SIG-M5 treated with dmso at 0.1 percent for 504 hours (cell line): ENCODE measurements at regions not wholly inside any gene's neighbourhood (a gene's known extent, or its start where the extent isn't known, plus 50 kb on each side); places are given as distances from the start of the nearest gene placed in this dataset.
"Not testable (repeated sequence)": the region's sequence is repeated elsewhere in the genome, so short reads cannot be mapped to it uniquely, and the experiment has no call there.

Experiments
- DNase-seq: peaks from one replicate; lab custom pipeline; 2025; ENCODE audit not compliant: unreplicated experiment; lab: John Stamatoyannopoulos, UW

- no peak for DNase-seq
Observed at GRCh38 chr13:105904034-105904742, 631.3 kb downstream of the EFNB2 start.

- DNase-seq = no peak
Observed at GRCh38 chr13:105902396-105902795, 633.1 kb downstream of the EFNB2 start.

- no peak for DNase-seq
Observed at GRCh38 chr13:105897575-105897974, 637.9 kb downstream of the EFNB2 start.

- DNase-seq = no peak
Observed at GRCh38 chr13:105894697-105895096, 640.8 kb downstream of the EFNB2 start.

GRCh38 chr13:105890509-105890908, 645.0 kb downstream of the EFNB2 start:
- no peak for DNase-seq

- no peak for DNase-seq
Observed at GRCh38 chr13:105878119-105878700, 657.3 kb downstream of the EFNB2 start.

- DNase-seq = no peak
Observed at GRCh38 chr13:105874814-105875213, 660.6 kb downstream of the EFNB2 start.

GRCh38 chr13:105871768-105872167, 663.7 kb downstream of the EFNB2 start:
- no peak for DNase-seq

- no peak for DNase-seq
Observed at GRCh38 chr13:105871326-105871725, 664.1 kb downstream of the EFNB2 start.

- no peak for DNase-seq
Observed at GRCh38 chr13:105863300-105863920, 672.1 kb downstream of the EFNB2 start.

- DNase-seq = no peak
Observed at GRCh38 chr13:105848494-105848893, 687.0 kb downstream of the EFNB2 start.

GRCh38 chr13:105847527-105848291, 687.8 kb downstream of the EFNB2 start:
- DNase-seq = no peak

GRCh38 chr13:105846923-105847322, 688.5 kb downstream of the EFNB2 start:
- DNase-seq = no peak

GRCh38 chr13:105841286-105841685, 694.2 kb downstream of the EFNB2 start:
- DNase-seq = no peak

- DNase-seq = no peak
Observed at GRCh38 chr13:105838231-105838630, 697.2 kb downstream of the EFNB2 start.

- DNase-seq = not testable (repeated sequence)
Observed at GRCh38 chr13:105837295-105837694, 698.2 kb downstream of the EFNB2 start.

GRCh38 chr13:105830821-105831220, 704.6 kb downstream of the EFNB2 start:
- no peak for DNase-seq

- DNase-seq = no peak
Observed at GRCh38 chr13:105827111-105827809, 708.2 kb downstream of the EFNB2 start.

GRCh38 chr13:105825071-105825470, 710.4 kb downstream of the EFNB2 start:
- no peak for DNase-seq

- DNase-seq = no peak
Observed at GRCh38 chr13:105821337-105821736, 714.1 kb downstream of the EFNB2 start.

GRCh38 chr13:105820415-105820814, 715.0 kb downstream of the EFNB2 start:
- DNase-seq = no peak
